Retinal pigment epithelial cell (primary cell): ENCODE measurements at regions not wholly inside any gene's neighbourhood (a gene's known extent, or its start where the extent isn't known, plus 50 kb on each side); places are given as distances from the start of the nearest gene placed in this dataset.

Experiments used
- DNase-seq: peaks from one replicate; pipeline ENCODE4 v3.0.0-alpha.2; 2010; ENCODE audit warnings: low read depth
- H3K4me3 ChIP-seq: 2 replicates; pipeline ENCODE4 v1.5.1; 2011; ENCODE audit warnings: mild to moderate bottlenecking, low read length, control low read depth, moderate library complexity
- TF ChIP-seq, protein P1 (sequence below): conservative IDR thresholded peaks from 2 replicates; pipeline ENCODE4 v1.5.1; 2011; ENCODE audit warnings: low read depth, low read length, control low read depth, inconsistent platforms

- DNase-seq = no peak
- H3K4me3 ChIP-seq = no peak overlapping the region
- TF ChIP-seq, protein P1, sequence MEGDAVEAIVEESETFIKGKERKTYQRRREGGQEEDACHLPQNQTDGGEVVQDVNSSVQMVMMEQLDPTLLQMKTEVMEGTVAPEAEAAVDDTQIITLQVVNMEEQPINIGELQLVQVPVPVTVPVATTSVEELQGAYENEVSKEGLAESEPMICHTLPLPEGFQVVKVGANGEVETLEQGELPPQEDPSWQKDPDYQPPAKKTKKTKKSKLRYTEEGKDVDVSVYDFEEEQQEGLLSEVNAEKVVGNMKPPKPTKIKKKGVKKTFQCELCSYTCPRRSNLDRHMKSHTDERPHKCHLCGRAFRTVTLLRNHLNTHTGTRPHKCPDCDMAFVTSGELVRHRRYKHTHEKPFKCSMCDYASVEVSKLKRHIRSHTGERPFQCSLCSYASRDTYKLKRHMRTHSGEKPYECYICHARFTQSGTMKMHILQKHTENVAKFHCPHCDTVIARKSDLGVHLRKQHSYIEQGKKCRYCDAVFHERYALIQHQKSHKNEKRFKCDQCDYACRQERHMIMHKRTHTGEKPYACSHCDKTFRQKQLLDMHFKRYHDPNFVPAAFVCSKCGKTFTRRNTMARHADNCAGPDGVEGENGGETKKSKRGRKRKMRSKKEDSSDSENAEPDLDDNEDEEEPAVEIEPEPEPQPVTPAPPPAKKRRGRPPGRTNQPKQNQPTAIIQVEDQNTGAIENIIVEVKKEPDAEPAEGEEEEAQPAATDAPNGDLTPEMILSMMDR = no peak
Observed at GRCh38 chr16:66207139-66207882, 159.2 kb upstream of the CDH5 start.

- H3K4me3 ChIP-seq = no peak overlapping the region
- DNase-seq = no peak
- TF ChIP-seq, protein P1 = no peak
Observed at GRCh38 chr16:66206363-66206762, 160.1 kb upstream of the CDH5 start.

- no peak overlapping the region for H3K4me3 ChIP-seq
- no peak for DNase-seq
- TF ChIP-seq, protein P1 = no peak
Observed at GRCh38 chr16:66205287-66206231, 160.9 kb upstream of the CDH5 start.

GRCh38 chr16:66204756-66205155, 161.7 kb upstream of the CDH5 start:
- TF ChIP-seq, protein P1 = no peak
- DNase-seq = no peak
- no peak overlapping the region for H3K4me3 ChIP-seq

- no peak for DNase-seq
- H3K4me3 ChIP-seq = no peak overlapping the region
- TF ChIP-seq, protein P1 = no peak
Observed at GRCh38 chr16:66203476-66203875, 163.0 kb upstream of the CDH5 start.

- no peak overlapping the region for H3K4me3 ChIP-seq
- TF ChIP-seq, protein P1 = no peak
- no peak for DNase-seq
Observed at GRCh38 chr16:66199189-66199588, 167.3 kb upstream of the CDH5 start.
